Sigmoid colon (tissue), 6 donors: ENCODE measurements at regions not wholly inside any gene's neighbourhood (a gene's known extent, or its start where the extent isn't known, plus 50 kb on each side); places are given as distances from the start of the nearest gene placed in this dataset.

ENCODE experiments used
- DNase-seq: peaks from one replicate; pipeline ENCODE4 v3.0.0-alpha.2; 2019
- H3K27ac ChIP-seq, 4 donors: fragments of 200-600 bp; sonication (generic); one replicate each; pipeline ENCODE4 v1.5.1; 2016 to 2019; ENCODE audit warnings: mild to moderate bottlenecking in 1 of 4
- H3K27me3 ChIP-seq, 3 donors: fragments of 200-600 bp; sonication (generic); one replicate each; pipeline ENCODE4 v1.5.1; 2019; ENCODE audit warnings: mild to moderate bottlenecking in 1 of 3
- H3K36me3 ChIP-seq, 4 donors: fragments of 200-600 bp; sonication (generic); one replicate each; pipeline ENCODE4 v1.5.1; 2016 to 2019
- H3K4me1 ChIP-seq, 4 donors: fragments of 200-600 bp; sonication (generic); one replicate each; pipeline ENCODE4 v1.5.1; 2017 to 2019
- H3K4me3 ChIP-seq, 4 donors: fragments of 200-600 bp; sonication (generic); one replicate each; pipeline ENCODE4 v1.5.1; 2017 to 2019; ENCODE audit warnings: mild to moderate bottlenecking in 2 of 4, moderate library complexity in 1 of 4
- H3K9me3 ChIP-seq, 4 donors: fragments of 200-600 bp in 3 of 4; sonication (generic) in 3 of 4; one replicate each; pipeline versions ENCODE4 v1.5.1 to v1.6.1; 2013 to 2019
- EP300 ChIP-seq, 4 donors: sonication (generic); formaldehyde crosslinking; IDR thresholded peaks; one replicate each; pipeline ENCODE4 v1.6.1; 2017; ENCODE audit warnings: antibody characterized with exemption in 4 of 4
- POLR2A ChIP-seq, 2 donors: fragments of 450-650 bp; IDR thresholded peaks; one replicate each; pipeline ENCODE4 v1.6.1; 2016; ENCODE audit warnings: antibody characterized with exemption in 2 of 2, mild to moderate bottlenecking in 2 of 2, moderate library complexity in 2 of 2
- POLR2AphosphoS5 ChIP-seq, 4 donors: sonication (generic); formaldehyde crosslinking; IDR thresholded peaks; one replicate each; pipeline ENCODE4 v1.6.1; 2017; ENCODE audit warnings: antibody characterized with exemption in 4 of 4
- whole genome bisulfite sequencing, 2 donors: extraction: QIAGEN DNeasy Blood & Tissue Kit; methylation state at CpG; one replicate each; pipeline ENCODE4 v1.1.7; 2013; 5-methylcytosine and 5-hydroxymethylcytosine counted together
- intact Hi-C: fragments of 100-400 bp; cut with DNase I; formaldehyde crosslinking; loops from one replicate; pipeline ENCODE4 v1.15.1; 2023
- TF ChIP-seq, protein P1 (sequence below), 4 experiments: fragments of 450-650 bp in 3 of 4; fragments of 200-600 bp in 1 of 4; IDR thresholded peaks; one replicate each; pipeline ENCODE4 v1.5.1; 2016 to 2019; ENCODE audit warnings: antibody characterized with exemption in 4 of 4, mild to moderate bottlenecking in 3 of 4, moderate library complexity in 2 of 4
- donor health status: healthy with polysubstance abuse.
- donor health status: healthy.

DNA sequence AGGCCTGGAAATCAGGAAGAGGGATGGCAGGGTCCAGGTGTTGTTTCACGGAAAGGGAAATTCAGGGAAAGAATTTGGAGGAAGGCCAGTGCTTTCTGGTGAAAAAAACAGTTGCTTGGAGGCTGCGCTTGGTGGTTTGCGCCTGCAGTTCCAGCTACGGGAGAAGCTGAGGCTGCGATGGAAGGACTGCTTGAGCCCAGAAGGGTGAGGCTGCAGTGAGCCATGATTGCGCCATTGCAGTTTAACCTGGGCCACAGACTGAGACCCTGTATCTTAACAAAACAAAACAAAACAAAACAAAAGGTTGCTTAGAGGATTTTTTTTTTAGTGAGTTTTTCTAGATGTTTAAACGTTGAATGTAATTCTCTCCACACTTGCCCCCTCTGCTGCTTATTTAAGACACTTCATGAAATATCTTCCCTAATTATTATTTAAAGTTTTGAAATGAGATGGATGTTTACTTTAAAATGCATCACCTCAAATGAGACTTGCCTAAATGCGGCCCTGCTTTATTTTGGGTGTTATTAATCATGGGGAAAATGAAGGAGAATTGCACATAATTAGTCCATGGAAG lies 75.4 kb upstream of the TRPC4 start:
- H3K9me3 ChIP-seq = no peaks in the 10 kb centered on the region
- no peaks in the 10 kb centered on the region for H3K27me3 ChIP-seq
- no peaks in the 10 kb centered on the region for H3K36me3 ChIP-seq
- peaks cover 0 to 6% (median 2%) of the 10 kb centered on the region in 4 donors for H3K4me1 ChIP-seq
- H3K4me3 ChIP-seq = no peak overlapping the region
- intact Hi-C loops = no loop called here
- 76 to 84% methylated on average over 8 of the region's 8 CpGs for WGBS, 2 donors
- H3K27ac ChIP-seq = no peak overlapping the region
- no peak for DNase-seq
- TF ChIP-seq EP300 (IDR thresholded peaks at IDR 0.05) (no peak), POLR2AphosphoS5 (IDR thresholded peaks at IDR 0.05) (no peak), POLR2A (IDR thresholded peaks at IDR 0.05) (no peak)
- TF ChIP-seq, protein P1, sequence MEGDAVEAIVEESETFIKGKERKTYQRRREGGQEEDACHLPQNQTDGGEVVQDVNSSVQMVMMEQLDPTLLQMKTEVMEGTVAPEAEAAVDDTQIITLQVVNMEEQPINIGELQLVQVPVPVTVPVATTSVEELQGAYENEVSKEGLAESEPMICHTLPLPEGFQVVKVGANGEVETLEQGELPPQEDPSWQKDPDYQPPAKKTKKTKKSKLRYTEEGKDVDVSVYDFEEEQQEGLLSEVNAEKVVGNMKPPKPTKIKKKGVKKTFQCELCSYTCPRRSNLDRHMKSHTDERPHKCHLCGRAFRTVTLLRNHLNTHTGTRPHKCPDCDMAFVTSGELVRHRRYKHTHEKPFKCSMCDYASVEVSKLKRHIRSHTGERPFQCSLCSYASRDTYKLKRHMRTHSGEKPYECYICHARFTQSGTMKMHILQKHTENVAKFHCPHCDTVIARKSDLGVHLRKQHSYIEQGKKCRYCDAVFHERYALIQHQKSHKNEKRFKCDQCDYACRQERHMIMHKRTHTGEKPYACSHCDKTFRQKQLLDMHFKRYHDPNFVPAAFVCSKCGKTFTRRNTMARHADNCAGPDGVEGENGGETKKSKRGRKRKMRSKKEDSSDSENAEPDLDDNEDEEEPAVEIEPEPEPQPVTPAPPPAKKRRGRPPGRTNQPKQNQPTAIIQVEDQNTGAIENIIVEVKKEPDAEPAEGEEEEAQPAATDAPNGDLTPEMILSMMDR (IDR thresholded peaks at IDR 0.05) = no peak

DNA sequence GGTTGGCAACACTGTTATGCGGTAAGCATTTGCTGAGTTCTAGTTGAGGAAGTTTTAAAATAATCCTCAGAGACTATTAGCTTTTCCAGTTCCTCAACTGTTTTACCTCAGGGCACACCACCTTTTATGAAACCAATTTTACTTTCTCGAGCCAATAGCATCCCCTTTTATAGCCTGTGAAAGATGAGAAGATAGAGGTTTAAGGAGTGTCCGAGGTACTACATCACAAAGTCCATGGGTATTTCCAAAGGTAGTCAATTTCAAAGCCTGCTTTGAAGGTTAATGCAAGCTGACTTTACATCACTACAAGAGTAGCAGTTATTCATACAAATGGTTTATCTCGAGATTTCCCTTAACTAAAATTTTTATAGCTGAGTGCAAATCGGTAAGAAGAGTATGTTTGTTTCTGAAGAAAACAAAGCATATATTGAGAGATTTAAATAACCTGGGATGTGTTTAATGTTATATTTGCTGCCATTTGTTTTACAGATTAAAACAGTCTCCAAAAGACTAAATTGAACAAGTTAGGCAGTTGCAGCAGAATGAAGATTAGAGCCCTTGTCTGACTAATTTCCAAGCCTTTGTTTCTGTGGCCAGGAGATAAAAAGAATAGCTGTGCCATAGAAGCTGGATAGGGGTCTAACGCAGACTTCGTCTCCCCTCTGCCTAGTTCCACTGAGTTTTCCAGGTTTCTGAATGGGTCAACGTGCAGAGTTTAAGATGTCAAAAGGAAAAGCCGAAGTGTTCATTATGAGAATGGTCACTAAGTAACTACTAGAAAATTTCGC lies 74.7 kb upstream of the TRPC4 start:
- TF ChIP-seq EP300 (IDR thresholded peaks at IDR 0.05) (no peak), POLR2AphosphoS5 (IDR thresholded peaks at IDR 0.05) (no peak), POLR2A (IDR thresholded peaks at IDR 0.05) (no peak)
- TF ChIP-seq, protein P1 (IDR thresholded peaks at IDR 0.05) = no peak

DNA sequence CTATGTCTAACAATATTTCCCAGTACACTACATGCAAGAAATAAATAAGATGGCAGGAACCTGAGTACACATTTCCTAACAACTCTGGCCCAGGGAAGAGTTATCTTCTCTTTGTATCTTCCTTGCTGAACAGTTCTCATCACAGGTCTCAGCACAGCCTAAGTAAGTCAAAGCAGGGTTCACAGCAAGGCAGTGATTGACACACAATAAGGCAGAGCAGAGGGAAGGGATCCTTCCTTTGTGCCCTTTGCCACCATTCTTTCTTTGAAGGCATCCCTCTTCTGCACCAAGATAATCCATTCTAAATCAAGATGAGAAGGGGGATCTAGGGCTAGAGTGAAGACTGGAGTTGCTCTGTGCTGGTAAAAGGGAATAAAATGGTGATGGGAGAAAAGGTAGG lies 73.4 kb upstream of the TRPC4 start:
- no peak overlapping the region for H3K27ac ChIP-seq
- peaks cover 0 to 6% (median 2%) of the 10 kb centered on the region in 4 donors for H3K4me1 ChIP-seq
- no peaks in the 10 kb centered on the region for H3K27me3 ChIP-seq
- H3K4me3 ChIP-seq = no peak overlapping the region
- no peaks in the 10 kb centered on the region for H3K36me3 ChIP-seq
- intact Hi-C loops = no loop called here
- TF ChIP-seq POLR2AphosphoS5 (IDR thresholded peaks at IDR 0.05) (no peak), EP300 (IDR thresholded peaks at IDR 0.05) (no peak), POLR2A (IDR thresholded peaks at IDR 0.05) (no peak)
- TF ChIP-seq, protein P1 (IDR thresholded peaks at IDR 0.05) = no peak
- no peaks in the 10 kb centered on the region for H3K9me3 ChIP-seq
- DNase-seq = no peak

More for the DNA sequence above, 74.7 kb upstream of the TRPC4 start:
- Histone ChIP-seq H3K4me3 (no peak overlapping the region), H3K27ac (no peak overlapping the region), H3K36me3 (no peaks in the 10 kb centered on the region), H3K9me3 (no peaks in the 10 kb centered on the region), H3K4me1 (peaks cover 0 to 6% (median 2%) of the 10 kb centered on the region in 4 donors), H3K27me3 (no peaks in the 10 kb centered on the region)
- intact Hi-C loops = no loop called here
- 53 to 71% methylated on average over 10 of the region's 10 CpGs for WGBS, 2 donors
- no peak for DNase-seq

DNA sequence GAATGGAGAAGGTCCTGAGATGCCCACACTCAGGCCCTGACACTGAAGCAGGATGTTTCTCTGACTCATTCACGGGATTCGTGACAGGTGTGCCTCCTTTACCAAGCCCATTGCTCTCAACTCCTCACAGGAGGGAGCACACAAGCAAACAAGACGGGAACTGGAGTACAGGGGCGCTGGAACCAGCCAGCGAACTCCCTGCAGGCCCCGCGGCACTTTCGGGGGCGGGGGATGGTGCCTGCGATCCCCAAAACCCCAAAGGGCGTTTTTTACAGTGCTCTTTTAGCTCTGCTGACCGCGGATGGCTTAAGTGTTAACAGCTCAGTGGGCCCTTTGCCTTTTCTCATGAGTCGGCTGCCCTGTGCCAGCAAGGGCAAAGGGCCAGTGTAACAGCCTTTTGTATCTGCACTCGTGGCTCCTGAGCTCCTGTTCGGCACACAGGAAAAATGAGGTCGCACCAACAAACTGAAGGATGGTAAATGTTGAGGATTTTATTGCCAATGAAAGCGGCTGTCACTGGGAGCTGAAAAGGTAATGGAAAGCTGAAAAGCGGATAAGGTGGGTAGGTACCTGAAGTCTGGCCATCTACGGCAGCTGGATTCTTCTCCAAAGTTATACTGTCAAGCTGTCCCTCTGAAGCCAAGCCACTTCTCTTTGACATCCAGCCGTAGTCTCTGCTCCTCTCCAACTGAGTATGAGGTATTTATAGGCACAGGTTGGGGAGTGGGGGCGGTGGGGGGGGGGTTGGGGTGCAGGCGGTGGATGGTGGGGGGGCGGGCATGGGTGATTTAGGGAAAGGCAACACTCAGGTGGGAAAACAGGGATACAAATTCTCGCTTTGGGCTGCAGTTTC lies 65.0 kb upstream of the TRPC4 start:
- DNase-seq = no peak
- intact Hi-C loops = no loop called here
- TF ChIP-seq POLR2A (IDR thresholded peaks at IDR 0.05) (no peak), EP300 (IDR thresholded peaks at IDR 0.05) (no peak)
- TF ChIP-seq, protein P1 (IDR thresholded peaks at IDR 0.05) = no peak
- Histone ChIP-seq H3K4me1 (peaks cover 0 to 4% (median 0%) of the 10 kb centered on the region in 4 donors), H3K4me3 (no peak overlapping the region), H3K27ac (no peak overlapping the region), H3K27me3 (no peaks in the 10 kb centered on the region), H3K36me3 (no peaks in the 10 kb centered on the region), H3K9me3 (no peaks in the 10 kb centered on the region)
- 79 to 80% methylated on average over 25 of the region's 25 CpGs for WGBS, 2 donors
